Activated T-helper 17 cell treated with anti-CD3 and anti-CD28 coated beads, Interleukin-2, amount 50 U/mL, for 72 hours (primary cell): ENCODE measurements at regions not wholly inside any gene's neighbourhood (a gene's known extent, or its start where the extent isn't known, plus 50 kb on each side); places are given as distances from the start of the nearest gene placed in this dataset.

Experiments
- ATAC-seq: fragments of 150-1000 bp; cut with Tn5 transposase; replicated peaks from 2 replicates; pipeline ENCODE4 v1.10.0; 2021; ENCODE audit warnings: mild to moderate bottlenecking, moderate library complexity
- H3K27ac Mint-ChIP-seq: one replicate; pipeline ENCODE4 v1.8.0; 2022; ENCODE audit warnings: mixed read lengths
- H3K27me3 Mint-ChIP-seq: one replicate; pipeline ENCODE4 v1.8.0; 2022; ENCODE audit warnings: mixed read lengths
- H3K36me3 Mint-ChIP-seq: one replicate; pipeline ENCODE4 v1.8.0; 2022; ENCODE audit warnings: low read depth, mild to moderate bottlenecking, mixed read lengths
- H3K4me1 Mint-ChIP-seq: one replicate; pipeline ENCODE4 v1.8.0; 2022; ENCODE audit warnings: mixed read lengths
- H3K4me3 Mint-ChIP-seq: one replicate; pipeline ENCODE4 v1.8.0; 2022; ENCODE audit warnings: mild to moderate bottlenecking, mixed read lengths
- H3K9me3 Mint-ChIP-seq: one replicate; pipeline ENCODE4 v1.8.0; 2022; ENCODE audit warnings: mixed read lengths

DNA sequence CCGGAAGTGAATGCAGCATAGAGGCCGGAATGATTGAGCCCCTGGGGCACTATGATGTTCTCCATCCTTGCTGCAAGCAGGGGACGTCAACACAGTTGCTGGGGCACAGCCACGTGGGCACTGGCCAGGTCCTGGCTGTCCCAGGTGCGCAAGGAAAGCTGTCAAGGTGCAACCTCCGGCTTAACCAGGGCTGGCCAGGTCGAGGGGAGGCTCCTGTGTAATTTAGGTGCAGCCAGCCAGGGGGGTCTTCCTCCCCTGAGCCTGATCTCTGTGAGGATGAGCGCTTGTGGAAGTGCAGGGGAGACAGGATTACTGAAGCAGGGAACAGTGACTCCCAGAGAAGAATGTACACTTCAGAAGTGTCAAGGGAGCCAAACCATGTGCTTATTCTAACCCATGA is 852.8 kb upstream of the TMEM132C start:
- H3K4me1 Mint-ChIP-seq, result no peaks in the 10 kb centered on the region
- no peak overlapping the region for H3K4me3 Mint-ChIP-seq
- H3K36me3 Mint-ChIP-seq, result no peaks in the 10 kb centered on the region
- peaks cover 3% of the 10 kb centered on the region for H3K27me3 Mint-ChIP-seq
- H3K27ac Mint-ChIP-seq, result no peak overlapping the region
- ATAC-seq, result no peak
- H3K9me3 Mint-ChIP-seq, result peaks cover 4% of the 10 kb centered on the region

GRCh38 chr12:127414636-127415035 is 852.3 kb upstream of the TMEM132C start:
- Mint-ChIP-seq H3K27ac (no peak overlapping the region), H3K27me3 (peaks cover 3% of the 10 kb centered on the region), H3K36me3 (no peaks in the 10 kb centered on the region), H3K4me3 (no peak overlapping the region), H3K9me3 (peaks cover 4% of the 10 kb centered on the region), H3K4me1 (no peaks in the 10 kb centered on the region)
- no peak for ATAC-seq

- ATAC-seq, result peak; percentile 42
- H3K9me3 Mint-ChIP-seq, result peaks cover 4% of the 10 kb centered on the region
- no peak overlapping the region for H3K27ac Mint-ChIP-seq
- no peak overlapping the region for H3K4me3 Mint-ChIP-seq
- H3K4me1 Mint-ChIP-seq, result no peaks in the 10 kb centered on the region
- no peaks in the 10 kb centered on the region for H3K36me3 Mint-ChIP-seq
- H3K27me3 Mint-ChIP-seq, result peaks cover 4% of the 10 kb centered on the region
Measured at GRCh38 chr12:127416796-127417195, 850.2 kb upstream of the TMEM132C start.

DNA sequence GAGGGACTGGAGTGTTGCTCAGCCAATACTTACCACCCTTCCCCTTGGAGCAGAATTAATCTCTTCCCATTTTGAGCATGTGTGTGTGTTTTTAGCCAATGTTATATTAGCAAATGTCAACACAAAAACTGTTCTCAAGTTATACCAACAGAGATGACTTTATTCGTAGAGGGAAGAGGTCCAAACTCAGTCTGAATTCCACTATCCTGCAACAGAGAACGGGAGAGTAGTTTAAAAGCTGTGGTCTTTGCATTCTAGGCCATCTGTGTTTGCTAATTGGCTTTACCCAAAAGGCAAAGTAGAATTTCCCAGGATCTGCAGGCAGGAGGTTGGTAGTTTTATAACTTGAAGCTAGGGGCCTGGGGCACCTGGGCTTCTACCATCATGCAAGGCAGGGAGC is 847.9 kb upstream of the TMEM132C start:
- no peaks in the 10 kb centered on the region for H3K36me3 Mint-ChIP-seq
- H3K4me3 Mint-ChIP-seq, result no peak overlapping the region
- no peak overlapping the region for H3K27ac Mint-ChIP-seq
- peaks cover 4% of the 10 kb centered on the region for H3K27me3 Mint-ChIP-seq
- H3K9me3 Mint-ChIP-seq, result peaks cover 4% of the 10 kb centered on the region
- no peak for ATAC-seq
- H3K4me1 Mint-ChIP-seq, result no peaks in the 10 kb centered on the region

DNA sequence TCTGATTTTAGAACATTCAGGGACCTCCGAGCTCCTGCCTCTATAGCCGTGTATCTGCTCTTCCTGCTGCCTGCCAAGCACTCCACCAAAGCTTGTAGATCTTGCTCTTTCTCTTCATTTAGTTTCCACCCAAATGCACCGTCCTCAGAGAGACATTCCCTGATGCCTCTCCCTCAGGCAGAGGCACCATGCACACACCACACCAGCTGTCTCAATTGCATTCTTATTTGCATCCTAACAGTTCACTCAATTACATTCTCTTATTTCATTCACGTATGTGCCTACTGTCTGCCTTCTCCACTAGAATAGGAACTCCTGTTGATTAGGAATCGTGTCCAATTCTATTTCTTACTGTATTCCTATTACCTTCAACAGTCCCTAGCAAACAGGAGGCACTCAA is 845.4 kb upstream of the TMEM132C start:
- no peaks in the 10 kb centered on the region for H3K36me3 Mint-ChIP-seq
- no peak overlapping the region for H3K27ac Mint-ChIP-seq
- no peak for ATAC-seq
- H3K4me3 Mint-ChIP-seq, result no peak overlapping the region
- no peaks in the 10 kb centered on the region for H3K4me1 Mint-ChIP-seq
- H3K9me3 Mint-ChIP-seq, result peaks cover 4% of the 10 kb centered on the region
- peaks cover 4% of the 10 kb centered on the region for H3K27me3 Mint-ChIP-seq

GRCh38 chr12:127422935-127423566 is 843.9 kb upstream of the TMEM132C start:
- H3K9me3 Mint-ChIP-seq, result peaks cover 4% of the 10 kb centered on the region
- no peak overlapping the region for H3K4me3 Mint-ChIP-seq
- no peak for ATAC-seq
- peaks cover 7% of the 10 kb centered on the region for H3K27me3 Mint-ChIP-seq
- no peak overlapping the region for H3K27ac Mint-ChIP-seq
- H3K4me1 Mint-ChIP-seq, result no peaks in the 10 kb centered on the region
- H3K36me3 Mint-ChIP-seq, result no peaks in the 10 kb centered on the region

- Mint-ChIP-seq H3K27ac (no peak overlapping the region), H3K36me3 (no peaks in the 10 kb centered on the region), H3K4me1 (no peaks in the 10 kb centered on the region), H3K4me3 (no peak overlapping the region), H3K9me3 (no peaks in the 10 kb centered on the region), H3K27me3 (peaks cover 7% of the 10 kb centered on the region)
- ATAC-seq, result no peak
Measured at GRCh38 chr12:127425474-127425873, 841.5 kb upstream of the TMEM132C start.

DNA sequence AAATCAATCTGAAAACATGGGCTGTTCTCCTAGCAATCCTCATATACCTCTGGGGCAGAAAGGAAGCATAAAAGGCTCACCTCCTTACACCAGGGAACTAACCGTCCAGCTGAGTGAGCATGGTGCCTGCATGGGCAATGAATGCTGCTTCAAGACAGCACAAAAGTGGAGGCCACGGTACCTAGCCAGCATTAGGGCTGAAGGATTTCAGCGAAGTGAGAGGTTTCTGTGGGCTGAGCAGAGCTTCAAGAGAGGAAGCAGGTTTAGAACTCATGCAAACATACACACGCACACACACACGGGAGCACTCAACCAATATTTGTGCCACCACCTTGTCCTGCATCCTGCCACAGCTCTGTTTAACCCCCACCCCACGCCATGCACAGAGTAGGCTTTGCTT is 838.5 kb upstream of the TMEM132C start:
- Mint-ChIP-seq H3K9me3 (no peaks in the 10 kb centered on the region), H3K27ac (no peak overlapping the region), H3K36me3 (no peaks in the 10 kb centered on the region), H3K4me1 (no peaks in the 10 kb centered on the region), H3K4me3 (no peak overlapping the region), H3K27me3 (peaks cover 3% of the 10 kb centered on the region)
- ATAC-seq, result no peak

GRCh38 chr12:127429551-127430285 is 837.3 kb upstream of the TMEM132C start:
- Mint-ChIP-seq H3K9me3 (no peaks in the 10 kb centered on the region), H3K36me3 (no peaks in the 10 kb centered on the region), H3K4me1 (no peaks in the 10 kb centered on the region), H3K4me3 (no peak overlapping the region), H3K27ac (no peak overlapping the region), H3K27me3 (peaks cover 3% of the 10 kb centered on the region)
- no peak for ATAC-seq

GRCh38 chr12:127430401-127430800 is 836.6 kb upstream of the TMEM132C start:
- Mint-ChIP-seq H3K27ac (no peak overlapping the region), H3K4me3 (no peak overlapping the region), H3K27me3 (peaks cover 3% of the 10 kb centered on the region)

DNA sequence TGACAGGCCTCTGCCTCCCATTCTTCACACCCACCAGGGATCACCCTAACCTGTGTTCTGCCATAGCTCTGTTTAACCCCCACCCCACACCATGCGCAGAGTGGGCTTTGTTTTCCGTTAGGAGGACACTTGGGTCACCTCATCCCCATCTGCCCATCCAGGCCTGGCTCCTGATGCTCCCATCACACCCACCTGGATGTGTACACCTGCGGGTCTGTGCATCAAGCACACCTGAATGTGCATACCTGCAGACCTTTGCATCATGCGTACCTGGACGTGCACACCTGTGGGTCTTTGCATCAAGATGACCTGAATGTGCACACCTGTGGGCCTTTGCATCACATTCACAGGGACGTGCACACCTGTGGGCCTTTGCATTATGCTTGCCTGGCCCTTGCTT is 835.8 kb upstream of the TMEM132C start:
- Mint-ChIP-seq H3K4me1 (no peaks in the 10 kb centered on the region), H3K27me3 (peaks cover 3% of the 10 kb centered on the region), H3K9me3 (no peaks in the 10 kb centered on the region), H3K36me3 (no peaks in the 10 kb centered on the region), H3K27ac (no peak overlapping the region), H3K4me3 (no peak overlapping the region)
- ATAC-seq, result no peak

More at GRCh38 chr12:127430401-127430800, 836.6 kb upstream of the TMEM132C start:
- H3K4me1 Mint-ChIP-seq, result no peaks in the 10 kb centered on the region
- H3K9me3 Mint-ChIP-seq, result no peaks in the 10 kb centered on the region
- no peak for ATAC-seq
- no peaks in the 10 kb centered on the region for H3K36me3 Mint-ChIP-seq

- H3K4me3 Mint-ChIP-seq, result no peak overlapping the region
- H3K27ac Mint-ChIP-seq, result no peak overlapping the region
- no peak for ATAC-seq
- no peaks in the 10 kb centered on the region for H3K36me3 Mint-ChIP-seq
- H3K9me3 Mint-ChIP-seq, result no peaks in the 10 kb centered on the region
- H3K27me3 Mint-ChIP-seq, result peaks cover 3% of the 10 kb centered on the region
- no peaks in the 10 kb centered on the region for H3K4me1 Mint-ChIP-seq
Measured at GRCh38 chr12:127431594-127431993, 835.4 kb upstream of the TMEM132C start.

- no peaks in the 10 kb centered on the region for H3K36me3 Mint-ChIP-seq
- H3K27me3 Mint-ChIP-seq, result peaks cover 6% of the 10 kb centered on the region
- no peak for ATAC-seq
- no peaks in the 10 kb centered on the region for H3K4me1 Mint-ChIP-seq
- no peak overlapping the region for H3K27ac Mint-ChIP-seq
- H3K4me3 Mint-ChIP-seq, result no peak overlapping the region
- H3K9me3 Mint-ChIP-seq, result peaks cover 5% of the 10 kb centered on the region
Measured at GRCh38 chr12:127435439-127435838, 831.5 kb upstream of the TMEM132C start.

DNA sequence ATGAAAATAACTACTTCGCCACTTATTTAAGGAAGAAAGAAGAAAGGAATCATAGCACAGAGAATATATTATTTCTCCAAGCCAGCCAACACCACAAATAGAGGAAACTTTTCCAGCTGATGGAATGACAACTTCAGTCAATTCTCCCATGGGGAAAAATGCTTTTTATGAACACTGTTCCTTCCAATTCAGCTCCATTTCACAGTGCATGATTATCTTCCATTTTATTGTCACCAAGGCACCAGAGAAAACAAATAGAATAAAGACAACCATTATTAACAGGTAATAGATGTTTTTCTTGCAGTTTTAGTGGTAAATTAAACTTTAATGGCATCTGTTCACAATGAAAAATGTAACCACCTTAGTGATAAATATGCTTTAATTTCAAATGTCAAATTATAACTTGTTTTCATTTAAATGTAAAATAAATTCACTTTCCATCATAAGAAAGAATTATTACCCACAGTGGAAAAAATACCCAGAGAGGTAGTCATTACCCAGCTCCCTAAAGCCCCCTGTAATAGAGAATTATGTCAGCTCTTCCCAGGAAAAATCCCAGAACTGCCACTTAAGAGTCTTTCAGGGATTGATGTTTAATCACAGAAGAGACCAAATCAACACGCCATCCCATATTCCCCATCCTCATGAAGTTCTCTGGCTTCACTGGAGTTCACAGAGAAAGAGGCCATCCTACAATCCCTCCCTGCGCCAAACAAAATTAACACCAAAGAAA is 828.3 kb upstream of the TMEM132C start:
- peaks cover 13% of the 10 kb centered on the region for H3K9me3 Mint-ChIP-seq
- ATAC-seq, result no peak
- H3K27ac Mint-ChIP-seq, result no peak overlapping the region
- no peak overlapping the region for H3K4me3 Mint-ChIP-seq
- H3K36me3 Mint-ChIP-seq, result no peaks in the 10 kb centered on the region
- peaks cover 11% of the 10 kb centered on the region for H3K27me3 Mint-ChIP-seq
- H3K4me1 Mint-ChIP-seq, result no peaks in the 10 kb centered on the region

DNA sequence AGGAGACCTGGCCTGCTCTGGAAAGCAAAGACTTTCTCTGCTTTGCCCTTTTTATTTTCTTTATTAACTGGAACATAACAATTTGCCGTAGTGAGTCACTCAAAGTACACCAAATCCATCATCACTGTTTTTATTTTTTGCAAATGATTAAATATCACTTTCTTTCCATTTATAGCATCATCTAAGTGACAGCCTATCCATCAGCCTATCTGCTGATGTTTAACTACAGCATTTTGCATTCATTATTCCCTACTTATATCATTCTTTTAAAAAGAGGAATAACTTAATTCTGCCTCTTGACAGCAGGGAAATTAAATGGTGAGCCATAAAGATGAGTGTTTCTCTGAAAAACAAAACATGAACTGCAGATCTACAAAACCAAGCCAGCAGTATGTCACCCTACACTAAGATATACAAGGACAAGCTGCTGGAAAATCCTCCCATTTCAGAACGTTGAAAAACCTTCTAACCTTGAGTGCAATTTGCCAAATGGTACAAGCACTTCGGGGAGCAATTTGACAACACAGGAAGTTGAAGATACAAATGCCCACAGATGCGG is 821.3 kb upstream of the TMEM132C start:
- H3K4me1 Mint-ChIP-seq, result no peaks in the 10 kb centered on the region
- H3K27me3 Mint-ChIP-seq, result peaks cover 5% of the 10 kb centered on the region
- H3K9me3 Mint-ChIP-seq, result peaks cover 9% of the 10 kb centered on the region
- no peak overlapping the region for H3K4me3 Mint-ChIP-seq
- no peak overlapping the region for H3K27ac Mint-ChIP-seq
- no peak for ATAC-seq
- no peaks in the 10 kb centered on the region for H3K36me3 Mint-ChIP-seq
